ENCODE measurements at regions not wholly inside any gene's neighbourhood (a gene's known extent, or its start where the extent isn't known, plus 50 kb on each side); places are given as distances from the start of the nearest gene placed in this dataset.

- TF ChIP-seq HOXA7 (CRISPR knock-in tag; IDR thresholded peaks at IDR 0.05; ENCODE audit: borderline replicate concordance) (no peak), ZNF549 (tag by site-specific recombination; IDR thresholded peaks at IDR 0.05) (no peak), PRDM1 (tag by site-specific recombination; IDR thresholded peaks at IDR 0.05) (no peak), ZNF777 (tag by site-specific recombination; IDR thresholded peaks at IDR 0.05; ENCODE audit: borderline replicate concordance) (no peak), CTCF (tag by site-specific recombination; IDR thresholded peaks at IDR 0.05) (no peak)
Measured at GRCh38 chr17:37840576-37840975, 83.6 kb upstream of the TBC1D3K start.
